CD4-positive, alpha-beta T cell treated with Interleukin-4 for 4 hours (primary cell): ENCODE measurements at regions not wholly inside any gene's neighbourhood (a gene's known extent, or its start where the extent isn't known, plus 50 kb on each side); places are given as distances from the start of the nearest gene placed in this dataset.

Experiments used
- DNase-seq: peaks from one replicate; pipeline ENCODE4 v3.0.0-alpha.2; 2020

DNA sequence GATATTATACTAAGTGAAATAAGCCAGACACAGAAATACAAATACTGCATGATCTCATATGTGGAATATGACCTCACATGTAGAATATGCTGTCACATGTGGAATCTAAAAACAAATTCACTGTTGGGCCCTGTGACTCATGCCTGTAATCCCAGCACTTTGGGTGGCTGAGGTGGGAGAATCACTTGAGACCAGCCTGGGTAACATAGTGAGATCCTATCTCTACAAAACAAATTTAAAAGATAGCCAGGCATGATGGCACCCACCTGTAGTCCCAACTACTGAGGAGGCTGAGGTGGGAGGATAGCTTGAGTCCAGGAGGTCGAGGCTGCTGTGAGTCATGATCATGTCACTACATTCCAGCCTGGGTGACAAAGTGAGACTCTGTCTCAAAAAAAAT, 160.3 kb downstream of the PTEN start:
- DNase-seq = no peak

DNA sequence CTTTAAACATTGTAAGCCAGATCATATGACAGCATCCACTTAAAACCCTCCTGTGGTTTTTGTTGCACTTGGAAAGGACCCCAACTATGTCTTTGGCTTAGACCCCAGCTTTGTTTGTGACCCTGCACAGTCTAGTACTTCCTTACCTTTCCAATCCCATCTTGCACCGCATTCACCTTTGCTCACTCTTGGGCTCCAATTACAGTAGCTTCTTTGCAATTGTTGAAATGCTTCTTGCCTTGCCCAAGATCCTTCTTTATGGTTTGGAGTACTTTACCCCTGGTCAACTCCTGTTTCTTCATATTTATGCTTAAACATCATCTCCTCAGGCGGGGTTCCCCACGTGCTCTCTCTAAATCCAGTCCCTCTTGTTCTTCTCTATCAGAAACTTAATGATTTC, 162.6 kb downstream of the PTEN start:
- DNase-seq = no peak

DNA sequence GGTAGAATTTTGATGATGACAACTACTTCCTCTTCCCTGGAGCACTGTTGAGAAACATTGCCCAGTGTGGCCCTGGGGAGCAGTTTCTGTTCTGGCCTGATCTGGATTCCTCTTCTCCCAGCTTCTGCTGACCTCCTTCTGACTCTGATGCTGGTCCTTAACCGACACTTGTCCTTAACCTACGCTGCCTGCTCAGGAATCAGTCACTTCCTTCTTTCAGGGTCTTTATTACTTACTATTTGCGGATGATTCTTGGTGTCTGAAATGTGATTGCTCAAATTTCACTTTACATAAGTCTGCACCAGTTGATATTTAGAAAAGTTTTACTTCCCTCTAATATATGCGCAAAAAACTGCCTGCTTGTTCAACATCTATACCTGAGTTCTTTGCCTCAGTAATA, 164.1 kb downstream of the PTEN start:
- DNase-seq = peak; percentile 9

DNA sequence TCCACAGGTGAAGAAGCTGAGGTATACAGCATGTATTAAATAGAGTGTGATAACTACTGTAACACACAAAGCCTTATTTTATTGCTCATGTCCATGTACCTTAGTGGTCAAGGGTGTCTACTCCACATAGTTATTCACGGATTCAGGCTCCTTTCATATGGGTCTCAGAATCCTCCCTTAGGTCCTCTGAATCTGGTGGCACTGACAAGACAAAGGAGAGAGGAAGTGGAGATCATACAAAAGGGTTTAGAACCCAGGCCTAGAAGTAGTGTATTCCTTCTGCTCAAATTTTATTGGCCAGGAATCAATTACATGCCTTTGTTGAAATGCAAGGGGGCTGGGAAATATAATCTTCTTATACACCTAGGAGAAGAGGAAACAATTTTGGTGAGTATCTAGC, 164.6 kb downstream of the PTEN start:
- no peak for DNase-seq

DNA sequence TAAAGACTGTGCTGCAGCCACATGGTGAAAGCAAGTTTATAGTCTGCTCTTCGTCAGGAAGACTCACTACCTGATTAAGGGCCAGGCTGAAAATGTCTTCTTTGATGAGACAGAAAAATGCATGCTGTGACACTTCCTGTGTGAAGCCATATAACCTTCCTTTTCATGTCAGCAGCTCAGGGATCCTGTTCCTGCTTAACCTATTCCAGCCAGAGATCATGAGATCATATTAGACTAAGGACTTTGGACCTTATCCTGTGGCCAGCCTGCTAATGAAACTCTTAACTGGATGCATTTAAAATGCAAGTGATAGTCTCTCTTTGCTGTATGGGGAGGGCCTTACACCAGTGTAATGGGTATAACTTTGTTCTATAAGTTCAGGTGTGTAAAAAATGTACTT, 165.2 kb downstream of the PTEN start:
- DNase-seq = no peak

DNA sequence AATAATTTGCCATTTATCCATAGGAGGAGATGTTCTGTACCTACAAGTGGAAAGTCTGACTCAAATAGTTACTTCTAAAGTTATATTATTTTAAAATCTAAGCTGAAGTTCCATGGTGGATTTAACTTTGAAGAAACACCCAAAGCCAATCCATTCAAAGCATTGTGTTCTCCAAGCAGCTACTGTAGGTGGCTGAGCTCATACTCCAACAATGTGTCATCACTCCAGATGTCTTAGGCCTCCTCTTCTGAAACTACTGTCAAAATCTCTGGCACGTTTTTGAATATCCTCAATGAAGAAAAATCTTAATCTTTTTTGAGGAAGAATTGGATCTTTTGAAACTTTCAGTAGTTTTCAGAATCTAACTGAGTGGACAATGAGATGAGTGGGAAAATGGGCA, 169.1 kb downstream of the PTEN start:
- DNase-seq = no peak

DNA sequence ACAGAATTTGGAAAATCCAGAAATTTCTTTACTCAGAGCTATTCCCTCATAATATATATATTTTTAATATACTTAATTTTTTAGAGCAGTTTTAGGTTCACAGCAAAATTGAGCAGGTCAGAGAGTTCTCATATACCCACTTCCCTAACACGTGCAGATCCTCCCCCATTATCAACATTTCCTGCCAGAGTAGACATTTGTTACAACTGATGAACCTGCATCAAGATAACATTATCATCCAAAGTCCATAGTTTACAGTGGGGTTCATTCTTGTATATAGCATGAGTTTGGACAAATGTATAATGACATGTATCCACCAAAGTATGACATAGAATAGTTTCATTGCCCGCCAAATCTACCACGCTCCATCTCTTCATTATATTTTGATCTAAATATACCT, 170.0 kb downstream of the PTEN start:
- DNase-seq = no peak

DNA sequence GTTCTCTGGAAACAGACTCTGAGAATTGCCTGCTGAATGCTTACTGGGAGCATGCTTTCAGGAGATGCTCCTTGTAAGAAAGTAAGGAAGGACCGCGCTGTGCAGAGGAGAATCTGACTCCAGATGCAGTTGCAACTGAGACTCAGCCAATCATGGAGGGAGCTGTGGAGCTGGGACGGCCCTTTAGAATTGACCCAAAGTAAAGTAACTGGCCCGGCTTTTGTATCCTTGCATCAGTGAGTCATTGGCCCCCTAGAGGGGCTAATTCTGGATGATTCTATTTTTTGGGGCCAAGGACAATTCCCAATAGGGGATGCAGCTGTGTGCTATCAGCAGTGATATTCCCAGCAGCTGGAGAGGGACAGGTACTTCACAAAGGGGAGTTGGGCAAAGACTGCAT, 170.4 kb downstream of the PTEN start:
- no peak for DNase-seq

DNA sequence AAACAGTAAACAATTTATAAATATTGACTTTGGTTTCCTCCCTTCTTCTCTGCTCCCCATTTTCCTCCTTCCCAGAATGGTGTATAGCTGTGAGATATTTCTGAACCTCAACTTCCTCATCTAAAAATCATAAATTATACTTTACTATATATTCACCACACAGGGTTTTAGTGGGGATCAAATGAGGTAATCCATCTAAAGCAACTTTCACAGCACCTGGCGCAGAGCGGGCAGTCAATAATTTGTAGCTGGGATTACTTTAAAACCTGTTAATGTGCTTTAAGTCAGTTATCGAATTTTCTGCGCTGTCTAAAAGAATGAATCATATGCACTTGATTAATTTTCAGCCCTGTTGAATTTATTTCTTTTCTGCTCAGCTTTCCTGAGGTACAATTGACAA, 172.7 kb downstream of the PTEN start:
- no peak for DNase-seq

DNA sequence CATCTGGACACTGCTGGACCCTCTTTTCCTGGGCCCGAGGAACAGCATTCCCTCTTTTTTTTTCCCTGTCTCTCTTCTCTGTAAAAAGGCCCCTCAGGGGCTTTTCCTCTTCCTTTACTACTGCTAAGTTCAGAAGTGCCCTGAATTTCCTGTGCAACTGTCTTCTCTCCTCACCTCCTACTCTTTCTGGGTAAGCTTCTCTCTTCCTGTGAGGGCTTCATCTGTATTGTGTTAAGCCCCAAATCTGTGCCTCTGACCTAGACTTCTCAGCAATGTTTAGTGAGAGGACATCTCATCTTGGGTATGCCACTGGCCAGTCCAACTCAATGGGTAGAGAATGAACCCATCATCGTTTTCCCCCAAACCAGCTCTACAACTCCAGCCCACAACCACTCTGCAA, 174.2 kb downstream of the PTEN start:
- DNase-seq = no peak

DNA sequence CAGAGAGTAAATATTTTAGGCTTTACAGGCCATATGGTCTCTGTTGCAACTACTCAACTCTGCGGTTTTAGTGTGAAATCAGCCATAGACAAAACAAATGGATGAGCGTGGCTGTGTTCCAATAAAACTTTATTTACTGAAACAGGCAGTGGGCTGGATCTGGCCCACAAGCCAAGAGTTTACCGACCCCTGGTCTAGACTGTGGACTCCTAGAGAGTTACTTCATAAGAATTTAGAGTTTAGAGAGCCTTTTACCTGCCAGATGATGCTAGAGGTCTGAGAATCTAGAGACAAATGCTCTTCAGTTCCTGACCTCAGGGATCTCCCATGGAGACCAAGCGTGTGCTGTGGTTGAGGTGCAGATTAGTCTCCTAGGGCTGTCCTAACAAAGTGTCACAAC, 174.8 kb downstream of the PTEN start:
- DNase-seq = no peak

DNA sequence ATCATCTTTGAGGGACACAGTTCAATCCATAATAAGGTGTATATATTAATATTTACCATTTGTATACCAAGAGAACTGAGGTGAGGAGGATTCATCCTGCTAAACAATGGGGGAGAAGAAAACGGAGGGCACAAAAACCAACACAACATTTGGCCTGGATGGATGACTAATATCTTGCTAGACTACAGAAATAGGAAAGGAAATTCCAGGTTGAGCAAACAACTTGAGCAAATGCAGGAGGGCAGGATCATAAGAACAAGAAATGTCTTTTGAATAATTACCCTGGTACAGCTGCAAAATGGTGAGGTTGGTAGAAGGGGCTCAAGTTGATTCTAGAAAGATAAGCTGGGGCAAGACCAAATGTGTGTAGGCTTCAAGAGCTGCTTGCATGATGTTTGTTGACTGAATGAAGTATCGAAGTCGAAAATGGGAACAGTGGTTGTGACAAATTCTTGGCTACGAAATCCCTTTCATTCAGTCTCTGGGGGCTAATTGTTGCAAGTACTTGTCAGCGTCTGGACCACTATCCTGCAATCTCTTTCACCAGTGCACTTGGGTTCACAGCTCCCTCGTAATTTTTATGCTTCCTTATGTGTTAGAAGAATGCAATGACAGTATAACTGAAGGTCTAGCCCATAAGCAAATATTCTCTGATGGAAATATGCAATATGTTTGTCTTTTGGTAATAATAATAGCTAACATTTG, 176.2 kb downstream of the PTEN start:
- no peak for DNase-seq

DNA sequence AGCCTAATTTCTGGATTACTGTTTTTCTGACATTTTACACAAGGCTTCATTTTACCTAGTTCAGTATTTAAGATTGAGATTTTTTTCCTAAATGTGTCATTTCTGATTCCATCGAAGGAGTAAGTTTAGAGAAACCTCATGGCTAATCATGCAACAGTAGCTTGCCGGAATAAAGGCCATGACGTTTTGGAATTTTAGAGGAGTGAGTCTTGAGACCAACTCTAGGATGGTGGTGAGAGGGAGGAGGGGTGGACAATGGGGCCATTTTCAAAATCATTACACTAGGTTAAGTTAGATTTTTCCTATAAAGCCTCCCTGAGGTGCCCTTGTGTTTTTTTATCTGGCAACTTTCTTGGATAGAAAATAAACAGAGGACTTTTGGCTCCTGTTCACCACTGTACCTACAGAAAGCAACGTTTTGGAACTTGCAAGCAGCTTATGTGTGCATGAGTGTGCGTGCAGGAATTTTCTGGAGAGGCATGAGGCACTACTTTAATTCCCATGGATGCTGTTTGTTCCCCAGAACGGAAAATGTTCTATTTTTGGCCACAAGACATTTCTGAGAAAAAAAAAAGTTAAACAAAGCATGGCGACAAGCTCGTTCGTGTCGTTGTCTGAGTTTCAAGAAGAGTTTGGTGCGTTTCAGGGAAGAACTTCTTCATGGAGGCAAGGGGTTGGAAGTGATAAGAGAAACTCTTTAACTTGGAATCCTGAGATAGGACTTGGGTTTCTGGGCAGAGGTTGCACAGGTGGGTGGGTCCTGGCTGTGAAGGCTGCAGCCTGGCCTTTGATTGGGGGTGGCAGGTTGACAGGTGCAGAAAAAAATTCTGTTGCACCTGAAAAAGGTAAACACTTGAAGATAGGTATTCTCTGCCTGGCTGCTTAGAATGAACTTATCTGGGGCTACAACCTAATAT, 178.1 kb downstream of the PTEN start:
- no peak for DNase-seq

DNA sequence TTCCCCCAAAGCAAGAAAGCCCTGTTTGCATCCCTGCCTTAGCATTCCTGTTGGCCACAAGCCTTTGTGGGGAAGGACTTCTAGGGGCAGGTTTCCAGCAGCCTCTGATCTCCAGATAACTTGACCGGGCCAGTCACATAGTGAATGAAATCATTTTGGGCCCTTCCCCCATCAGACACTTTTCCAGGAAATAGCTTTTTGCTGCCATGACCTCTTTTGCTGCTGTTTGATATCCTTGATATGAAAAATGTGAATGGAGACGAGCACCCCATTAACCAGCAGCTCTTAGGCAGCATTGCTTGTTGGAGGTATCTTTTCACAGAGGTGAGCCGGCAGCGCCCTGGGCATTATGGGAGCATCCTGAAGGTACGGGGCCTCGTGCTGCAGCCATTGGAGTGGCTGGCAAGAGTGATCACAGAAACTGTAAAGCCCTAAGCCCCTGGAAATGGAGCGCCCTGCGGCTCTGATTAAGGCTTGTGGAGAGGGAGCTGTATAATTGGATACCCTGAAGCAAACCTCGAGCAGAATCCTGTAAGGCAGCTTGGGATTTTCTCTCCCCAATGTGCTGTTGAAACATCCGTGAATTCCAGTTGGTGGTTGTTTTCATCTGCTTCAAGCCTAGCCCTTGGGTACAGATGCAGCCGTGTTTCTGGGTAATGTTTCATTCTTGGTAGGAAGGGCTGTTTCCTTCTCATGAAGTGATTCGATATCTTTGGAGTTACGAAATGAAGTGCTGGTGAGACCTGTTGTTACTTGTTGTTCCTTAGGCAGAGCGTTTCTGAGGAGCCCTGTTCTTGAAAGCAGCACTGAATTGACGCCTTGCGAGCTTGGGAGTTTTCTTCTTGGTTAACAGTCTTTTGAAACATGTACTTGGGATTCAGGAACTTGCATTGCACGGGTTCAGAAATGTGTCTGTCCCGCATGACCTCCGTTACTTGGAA, 179.0 kb downstream of the PTEN start:
- DNase-seq = no peak

DNA sequence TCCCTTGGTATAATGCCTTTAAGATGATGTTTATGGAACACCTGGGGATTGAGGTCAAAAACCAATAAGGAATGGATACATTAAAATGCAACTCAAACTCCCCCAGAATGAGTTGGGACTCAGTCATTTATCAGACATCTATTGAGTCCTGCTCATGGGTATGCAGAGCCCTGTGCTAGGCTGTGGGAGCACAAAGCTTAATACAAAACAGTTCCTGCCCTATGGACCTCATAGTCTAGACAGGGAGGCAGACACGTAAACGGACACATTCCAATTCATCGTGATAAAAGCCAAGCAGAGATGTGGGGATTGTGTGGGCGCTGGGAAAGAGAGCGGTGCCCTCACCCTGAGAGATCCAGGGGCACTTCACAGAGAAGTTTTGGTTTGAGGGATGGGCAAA, 181.7 kb downstream of the PTEN start:
- DNase-seq = no peak

DNA sequence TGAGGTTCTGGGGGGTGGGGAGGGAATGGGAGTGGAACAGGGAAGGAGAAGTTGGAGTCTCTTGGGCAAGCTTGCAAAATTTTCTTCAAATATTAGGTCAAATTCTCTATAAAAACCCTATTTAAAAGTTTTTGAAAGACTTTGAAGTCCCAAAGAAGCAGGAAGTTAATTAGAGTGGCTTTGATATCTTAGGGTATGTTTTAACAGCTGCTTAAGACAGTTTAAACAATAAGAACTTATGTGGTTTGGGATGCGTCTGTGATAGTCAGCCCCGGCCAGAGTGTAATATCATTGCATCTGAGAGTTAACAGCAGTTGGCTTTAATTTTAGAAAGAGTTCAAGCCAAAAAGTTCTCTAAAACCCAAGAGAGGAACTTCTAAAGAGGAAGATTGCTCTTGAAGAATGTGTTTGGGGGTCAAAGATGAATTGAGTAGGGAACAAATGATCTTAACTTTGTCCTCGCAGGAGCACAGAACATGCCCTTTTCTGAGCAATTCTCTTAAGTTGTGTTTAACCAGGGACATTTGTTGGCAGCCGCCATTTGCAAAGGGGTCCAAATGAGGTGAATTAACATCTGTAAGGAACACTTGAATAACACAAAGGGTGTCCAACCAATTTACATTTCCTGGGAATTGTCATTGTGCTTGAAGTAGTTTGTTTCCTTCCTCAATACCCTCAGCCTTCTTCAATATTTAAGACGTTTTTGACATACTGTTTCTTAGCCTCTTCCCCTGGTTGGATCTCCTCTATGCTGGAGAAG, 182.4 kb downstream of the PTEN start:
- no peak for DNase-seq

DNA sequence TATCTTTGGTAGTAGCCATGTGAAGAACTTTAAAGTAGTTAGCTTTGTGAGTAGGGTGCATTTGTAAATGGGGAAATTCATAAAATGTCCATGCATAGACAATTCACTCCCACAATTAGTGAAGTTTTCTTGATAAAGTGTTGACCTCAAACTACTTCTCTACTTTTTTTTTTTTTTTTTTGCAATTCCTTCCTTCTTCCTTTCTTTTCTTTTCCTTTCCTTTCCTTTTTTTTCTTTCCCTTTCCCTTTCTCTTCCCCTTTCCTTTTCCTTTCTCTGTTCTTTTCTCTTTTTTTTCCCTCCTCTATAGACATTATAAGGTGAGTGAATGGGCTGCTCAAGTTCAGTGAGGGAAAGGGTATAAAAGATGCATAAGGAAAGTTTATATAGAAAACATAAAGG, 184.2 kb downstream of the PTEN start:
- DNase-seq = no peak

DNA sequence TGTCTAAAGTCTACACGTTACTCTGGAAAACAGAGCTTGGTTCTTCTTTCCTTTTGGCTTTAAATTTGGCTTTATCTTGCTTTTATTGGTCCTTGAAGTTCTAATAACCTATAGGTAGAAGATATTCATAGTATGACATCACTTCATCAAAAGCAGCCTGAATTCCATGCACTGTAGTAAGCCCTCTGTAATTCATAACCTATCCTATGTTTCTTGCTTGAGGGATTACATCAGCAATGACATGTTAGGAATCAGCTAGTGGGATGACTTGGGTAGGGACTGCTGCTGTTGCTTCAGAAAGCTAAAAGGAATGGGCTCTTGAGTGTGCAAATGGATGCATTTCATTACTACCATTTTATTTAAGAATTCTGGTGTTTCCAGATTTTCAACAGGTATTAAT, 184.9 kb downstream of the PTEN start:
- DNase-seq = no peak

DNA sequence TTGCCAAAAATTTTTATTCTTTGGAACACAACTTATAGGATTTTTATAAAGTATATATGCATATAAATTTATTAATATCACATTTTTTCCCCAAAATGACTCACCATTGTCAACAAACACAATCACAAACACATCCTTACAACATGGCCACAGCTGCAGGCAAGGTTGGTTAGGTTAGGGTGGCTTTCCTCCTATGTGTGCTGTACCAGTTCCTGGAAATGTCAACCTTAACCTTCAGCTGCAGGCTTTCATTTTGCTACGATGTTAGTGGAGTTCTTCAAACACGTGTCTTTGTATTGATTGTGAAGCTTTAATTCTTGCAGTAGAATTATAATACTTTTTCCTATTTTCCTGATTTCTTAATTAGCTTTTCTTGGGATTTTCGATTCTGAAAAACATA, 185.8 kb downstream of the PTEN start:
- DNase-seq = no peak

DNA sequence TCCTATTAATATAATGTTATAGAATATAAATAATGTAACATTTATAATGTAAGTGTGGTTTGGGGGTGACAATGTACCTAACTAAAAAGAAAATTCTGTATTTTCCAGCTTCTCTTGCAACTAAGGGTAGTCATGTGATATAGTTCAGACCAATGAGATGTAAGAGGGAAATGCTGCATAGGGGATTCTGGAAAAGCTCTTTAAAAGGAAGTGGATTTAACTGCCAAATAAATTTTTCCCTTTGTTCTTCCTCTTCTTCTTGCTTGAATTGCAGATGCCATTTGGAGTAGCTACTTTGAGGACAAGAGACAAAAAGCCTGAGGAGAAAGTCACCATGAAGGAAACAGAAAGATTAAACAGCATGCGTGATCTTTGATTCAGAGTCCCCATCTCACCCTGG, 194.3 kb downstream of the PTEN start:
- DNase-seq = no peak

DNA sequence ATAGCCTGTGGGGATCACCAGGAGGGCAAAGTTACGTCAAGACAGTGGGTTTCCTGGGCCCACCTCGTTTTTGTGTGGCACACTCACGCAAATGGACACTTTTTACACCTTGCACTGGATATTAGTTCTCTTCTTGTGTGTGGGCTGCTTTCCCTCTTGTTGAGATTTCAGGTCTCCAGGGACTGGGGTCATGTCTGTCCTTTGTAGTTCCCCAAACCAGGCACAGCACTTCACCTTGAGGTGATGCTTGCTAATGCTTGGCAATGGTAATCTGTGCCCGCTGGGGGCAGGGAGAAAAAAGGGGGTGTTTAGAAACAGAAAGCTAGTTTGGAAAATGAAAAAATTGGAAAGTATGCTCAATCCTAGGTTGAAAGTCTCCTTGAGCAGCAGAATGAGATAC, 195.3 kb downstream of the PTEN start:
- no peak for DNase-seq

DNA sequence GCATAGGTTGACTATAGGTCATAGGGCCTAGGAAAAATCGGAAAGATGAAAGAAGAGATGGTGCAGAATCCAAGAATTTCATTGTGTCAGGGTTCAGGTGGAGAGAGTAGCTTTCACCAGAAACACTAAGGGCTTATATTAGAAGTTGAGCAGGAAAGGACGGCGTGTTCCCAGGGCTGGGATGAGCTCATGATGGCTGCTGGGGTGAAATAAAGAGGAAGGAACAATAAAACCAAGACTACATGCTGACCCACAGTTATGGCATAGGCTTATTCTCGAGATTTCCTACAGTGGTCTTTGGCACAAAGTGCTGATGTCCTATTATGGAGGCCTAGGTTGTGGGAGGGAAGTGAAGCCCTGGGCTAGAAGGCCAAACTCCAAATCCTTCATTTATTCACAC, 195.8 kb downstream of the PTEN start:
- no peak for DNase-seq

DNA sequence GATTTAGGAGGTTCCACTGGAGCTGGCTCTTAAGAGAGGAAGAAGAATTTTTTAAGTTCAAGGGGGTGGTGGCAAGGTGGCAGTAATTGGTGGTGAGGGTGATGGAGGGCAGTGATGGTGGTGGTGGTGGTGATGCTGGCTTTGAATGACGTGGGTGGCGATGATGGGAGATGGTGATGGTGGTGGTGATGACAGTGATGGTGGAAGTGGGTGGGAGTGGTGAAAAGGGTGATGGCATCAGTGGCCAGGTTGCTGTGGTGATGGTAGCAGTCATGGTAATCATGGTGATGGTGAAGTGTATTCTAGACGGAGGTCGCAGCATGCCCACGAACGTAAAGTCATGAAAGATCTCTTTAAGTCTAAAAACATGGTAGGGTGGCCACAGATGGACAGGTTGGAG, 197.3 kb downstream of the PTEN start:
- no peak for DNase-seq
